A673 (cell line): ENCODE measurements at regions not wholly inside any gene's neighbourhood (a gene's known extent, or its start where the extent isn't known, plus 50 kb on each side); places are given as distances from the start of the nearest gene placed in this dataset.

Experiments used
- EZH2 ChIP-seq: fragments of 200-600 bp; sonication (generic); IDR thresholded peaks from 2 replicates; pipeline ENCODE4 v1.6.1; 2017; ENCODE audit warnings: borderline replicate concordance, low read depth, mild to moderate bottlenecking, mixed read lengths, antibody characterized with exemption, low read length; ENCODE audit not compliant: poor library complexity, severe bottlenecking
- TF ChIP-seq, protein P1 (sequence below): fragments of 300-800, 200-600 bp; sonication (generic); conservative IDR thresholded peaks from 2 replicates; pipeline ENCODE4 v1.5.1; 2017; ENCODE audit warnings: low read depth, mild to moderate bottlenecking, antibody characterized with exemption, low read length, moderate library complexity, mixed read lengths

DNA sequence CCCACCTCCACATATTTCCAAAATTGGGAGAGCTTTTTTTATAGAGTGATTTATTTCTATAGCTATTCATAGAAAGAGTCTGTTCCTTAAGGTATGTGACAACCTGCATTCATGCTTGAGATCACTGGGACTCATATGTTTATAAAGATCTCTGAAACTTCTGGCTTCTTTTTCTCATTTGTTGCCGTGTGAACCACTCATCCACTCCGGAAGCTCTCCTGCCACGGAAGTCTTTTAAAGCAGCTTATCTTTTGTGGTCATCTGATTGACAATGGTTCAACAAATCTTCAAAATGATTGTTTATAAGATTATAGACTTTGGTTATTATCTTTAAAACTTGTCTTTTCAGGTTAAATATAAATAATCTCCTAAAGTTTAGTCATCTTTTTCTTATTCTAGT, 260.5 kb downstream of the C3orf38 start:
- no peak for TF ChIP-seq EZH2
- TF ChIP-seq, protein P1, sequence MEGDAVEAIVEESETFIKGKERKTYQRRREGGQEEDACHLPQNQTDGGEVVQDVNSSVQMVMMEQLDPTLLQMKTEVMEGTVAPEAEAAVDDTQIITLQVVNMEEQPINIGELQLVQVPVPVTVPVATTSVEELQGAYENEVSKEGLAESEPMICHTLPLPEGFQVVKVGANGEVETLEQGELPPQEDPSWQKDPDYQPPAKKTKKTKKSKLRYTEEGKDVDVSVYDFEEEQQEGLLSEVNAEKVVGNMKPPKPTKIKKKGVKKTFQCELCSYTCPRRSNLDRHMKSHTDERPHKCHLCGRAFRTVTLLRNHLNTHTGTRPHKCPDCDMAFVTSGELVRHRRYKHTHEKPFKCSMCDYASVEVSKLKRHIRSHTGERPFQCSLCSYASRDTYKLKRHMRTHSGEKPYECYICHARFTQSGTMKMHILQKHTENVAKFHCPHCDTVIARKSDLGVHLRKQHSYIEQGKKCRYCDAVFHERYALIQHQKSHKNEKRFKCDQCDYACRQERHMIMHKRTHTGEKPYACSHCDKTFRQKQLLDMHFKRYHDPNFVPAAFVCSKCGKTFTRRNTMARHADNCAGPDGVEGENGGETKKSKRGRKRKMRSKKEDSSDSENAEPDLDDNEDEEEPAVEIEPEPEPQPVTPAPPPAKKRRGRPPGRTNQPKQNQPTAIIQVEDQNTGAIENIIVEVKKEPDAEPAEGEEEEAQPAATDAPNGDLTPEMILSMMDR, result no peak
